ENCODE measurements at regions not wholly inside any gene's neighbourhood (a gene's known extent, or its start where the extent isn't known, plus 50 kb on each side); places are given as distances from the start of the nearest gene placed in this dataset.
"Not testable (repeated sequence)": the region's sequence is repeated elsewhere in the genome, so short reads cannot be mapped to it uniquely, and the experiment has no call there.

DNA sequence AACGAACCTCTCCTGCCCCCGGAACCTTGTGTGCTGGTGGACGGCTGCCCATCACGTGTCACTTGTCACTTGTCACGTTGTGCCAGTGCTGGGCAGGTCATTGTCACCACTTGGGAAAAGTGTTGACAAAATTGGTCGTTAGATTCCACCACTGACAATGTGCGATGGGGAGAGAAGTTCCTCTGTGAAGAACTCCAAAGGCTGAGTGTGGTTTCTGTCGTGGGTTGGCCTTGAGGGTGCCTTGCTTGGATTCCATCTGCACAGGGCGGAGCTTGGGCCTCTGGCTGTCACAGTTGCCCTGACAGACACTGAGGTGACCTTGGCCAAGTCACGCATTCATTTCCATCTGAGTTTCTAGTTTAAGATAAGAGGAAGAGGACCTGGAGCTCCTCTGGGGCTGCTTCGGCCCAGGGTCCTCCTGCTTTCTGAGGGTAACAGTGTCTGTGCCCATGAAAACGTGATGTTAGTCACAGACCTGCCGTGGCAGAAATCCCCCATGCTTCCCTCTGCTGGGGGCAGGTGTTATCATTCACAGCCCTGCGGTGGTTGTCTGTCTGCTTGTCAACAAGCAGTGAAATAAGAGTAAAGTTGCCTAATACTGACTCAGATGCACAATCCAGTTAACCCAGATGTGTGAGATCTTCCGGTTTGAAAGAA is 133.6 kb downstream of the LAT start:
- intact Hi-C loops (cut with micrococcal nuclease); H3K27ac Mint-ChIP-seq; H3K9me3 Mint-ChIP-seq; H3K4me3 Mint-ChIP-seq; CTCF ChIA-PET; H3K27me3 Mint-ChIP-seq (ENCODE audit: low read depth): not testable (repeated sequence)
- peaks cover 42% of the 10 kb centered on the region for H3K4me1 Mint-ChIP-seq (ENCODE audit: low read depth)
- peaks cover 18% of the 10 kb centered on the region for H3K36me3 Mint-ChIP-seq (ENCODE audit: low read depth)
- peak; percentile 44 for DNase-seq

DNA sequence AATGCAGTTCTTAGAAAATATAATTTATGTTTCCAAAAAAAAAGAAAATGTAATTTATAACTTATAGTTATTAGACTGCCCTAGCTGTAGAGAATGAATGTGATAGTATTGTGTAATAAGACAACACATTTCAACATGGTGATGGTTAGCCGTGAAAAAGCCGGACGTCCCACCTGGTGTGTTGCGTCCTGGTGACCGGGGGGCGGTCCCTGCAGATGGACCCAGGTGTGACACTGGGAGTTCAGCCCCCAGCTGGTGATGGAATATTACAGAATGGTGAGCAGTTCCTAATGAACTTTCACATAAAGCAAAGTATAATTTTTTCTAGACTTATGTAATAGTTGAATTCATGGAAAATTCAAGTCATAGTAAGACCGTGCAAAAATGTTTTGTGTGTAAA is 132.8 kb downstream of the LAT start:
- Mint-ChIP-seq H3K4me3 (no peak overlapping the region), H3K36me3 (ENCODE audit: low read depth) (peaks cover 22% of the 10 kb centered on the region), H3K4me1 (ENCODE audit: low read depth) (peaks cover 42% of the 10 kb centered on the region), H3K9me3 (no peaks in the 10 kb centered on the region), H3K27ac (no peak overlapping the region), H3K27me3 (ENCODE audit: low read depth) (no peaks in the 10 kb centered on the region)
- CTCF ChIA-PET = no interaction called here
- intact Hi-C loops (cut with micrococcal nuclease) = no loop called here
- no peak for DNase-seq

DNA sequence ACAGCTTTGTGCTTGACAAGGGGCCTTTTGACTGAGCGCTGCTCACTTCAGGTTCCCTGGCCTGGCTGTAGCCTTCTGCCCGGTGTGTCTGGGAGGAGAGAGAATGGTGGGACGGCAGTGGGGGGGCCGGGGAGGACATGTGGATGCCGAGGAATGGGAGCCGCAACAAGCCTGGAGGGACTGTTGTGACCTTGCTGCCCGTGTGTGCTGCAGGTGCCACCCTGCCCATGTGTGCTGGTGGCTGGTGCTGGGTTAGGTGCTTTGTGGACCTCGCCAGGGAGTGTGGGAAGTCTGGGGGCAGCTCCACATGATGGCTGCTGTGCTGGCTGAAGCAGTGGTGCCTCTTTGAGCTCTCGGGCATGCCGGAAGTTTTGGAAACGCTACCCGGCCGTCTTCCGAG is 132.1 kb downstream of the LAT start:
- Mint-ChIP-seq H3K4me3 (no peak overlapping the region), H3K4me1 (ENCODE audit: low read depth) (peaks cover 42% of the 10 kb centered on the region), H3K27ac (no peak overlapping the region), H3K27me3 (ENCODE audit: low read depth) (no peaks in the 10 kb centered on the region), H3K36me3 (ENCODE audit: low read depth) (peaks cover 22% of the 10 kb centered on the region), H3K9me3 (no peaks in the 10 kb centered on the region)
- intact Hi-C loops (cut with micrococcal nuclease) = no loop called here
- CTCF ChIA-PET = no interaction called here
- DNase-seq = no peak

DNA sequence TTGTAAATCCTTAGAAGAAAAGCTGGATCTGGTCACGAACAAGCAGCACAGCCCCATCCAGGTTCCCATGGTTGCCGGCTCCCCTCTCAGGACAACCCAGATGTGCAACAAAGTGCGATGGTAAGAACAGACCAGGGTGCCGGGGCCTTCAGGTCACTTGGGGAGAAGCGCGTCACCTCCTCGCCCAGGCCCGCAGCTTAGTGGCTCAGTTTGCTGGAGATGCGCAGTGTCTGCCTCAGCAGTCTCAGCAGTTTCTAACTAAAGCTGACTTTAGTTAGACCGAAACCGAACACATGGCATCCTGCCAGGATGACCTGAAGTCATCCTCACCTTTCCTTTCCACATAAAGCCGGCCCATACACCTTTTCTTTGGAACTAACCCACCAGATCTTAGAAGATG is 131.4 kb downstream of the LAT start:
- H3K27me3 Mint-ChIP-seq (ENCODE audit: low read depth); H3K9me3 Mint-ChIP-seq; intact Hi-C loops (cut with micrococcal nuclease); H3K27ac Mint-ChIP-seq; DNase-seq; H3K4me3 Mint-ChIP-seq: not testable (repeated sequence)
- Mint-ChIP-seq H3K36me3 (ENCODE audit: low read depth) (peaks cover 22% of the 10 kb centered on the region), H3K4me1 (ENCODE audit: low read depth) (peaks cover 42% of the 10 kb centered on the region)
- CTCF ChIA-PET = interaction anchor here (0.6 to 0.8 kb wide), 2 partner anchors 88 to 518 kb away, joined by 3 to 4 read pairs; no protein-coding TSS in a partner anchor

DNA sequence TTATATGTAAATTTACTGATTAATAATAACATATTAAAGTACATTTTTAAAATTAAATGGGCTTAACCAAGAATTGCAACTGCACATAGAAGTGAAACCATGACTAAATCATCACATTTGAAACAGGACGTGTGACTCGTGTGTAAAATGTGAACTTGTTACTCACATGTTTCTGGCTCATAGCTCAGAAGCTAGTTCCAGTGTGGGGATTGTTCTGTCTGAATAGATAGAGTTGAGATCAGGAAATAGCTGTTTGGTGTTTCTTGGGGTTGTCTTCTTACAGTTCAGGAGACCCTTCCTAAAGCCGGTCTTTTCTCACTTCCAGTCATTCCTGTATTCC is 130.9 kb downstream of the LAT start:
- intact Hi-C loops (cut with micrococcal nuclease); H3K27me3 Mint-ChIP-seq (ENCODE audit: low read depth); H3K9me3 Mint-ChIP-seq; H3K4me3 Mint-ChIP-seq; H3K27ac Mint-ChIP-seq: not testable (repeated sequence)
- Mint-ChIP-seq H3K36me3 (ENCODE audit: low read depth) (peaks cover 22% of the 10 kb centered on the region), H3K4me1 (ENCODE audit: low read depth) (peaks cover 39% of the 10 kb centered on the region)
- CTCF ChIA-PET = interaction anchor here (0.6 to 0.8 kb wide), 2 partner anchors 87 to 518 kb away, joined by 3 to 4 read pairs; no protein-coding TSS in a partner anchor
- DNase-seq = peak; percentile 37

DNA sequence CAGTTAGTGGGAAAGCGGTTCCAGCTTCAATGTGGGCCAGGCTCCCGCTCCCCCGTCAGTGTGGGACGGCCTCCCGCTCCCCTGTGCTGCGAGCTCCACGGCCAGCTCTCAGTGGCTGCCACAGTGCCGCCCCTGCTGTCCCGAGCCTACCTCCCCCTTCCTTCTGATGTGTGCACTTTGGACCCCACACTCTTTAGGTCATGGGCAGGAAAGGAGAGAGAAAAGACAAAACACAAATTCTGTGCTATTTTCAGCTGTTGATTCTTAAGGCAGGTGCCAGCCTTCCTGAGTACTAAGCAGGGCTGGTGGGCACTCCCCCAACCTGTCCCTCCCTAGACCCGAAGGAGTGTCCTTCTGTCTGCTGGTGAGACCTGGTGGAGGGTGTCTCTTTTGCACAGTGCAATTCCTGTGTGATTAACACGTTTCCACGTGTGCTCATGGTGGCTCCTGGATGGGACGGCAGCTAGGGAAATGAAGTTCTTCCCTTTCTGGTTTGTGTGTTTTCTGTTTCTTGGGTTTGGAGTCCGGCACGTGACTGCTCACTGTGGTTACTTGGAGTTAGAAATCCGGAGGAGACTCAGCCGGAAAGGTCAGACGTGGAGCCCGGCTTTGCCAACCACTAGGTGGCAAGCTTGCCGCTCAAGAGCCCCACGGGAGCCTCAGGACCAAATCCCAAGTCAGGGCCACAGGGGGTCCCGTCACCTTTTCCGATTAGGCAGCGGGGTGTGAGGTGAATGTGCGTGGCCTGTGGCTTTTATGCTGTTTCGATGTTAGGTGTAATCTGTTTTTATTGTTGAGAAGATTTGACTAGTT is 130.3 kb downstream of the LAT start:
- H3K4me3 Mint-ChIP-seq; H3K9me3 Mint-ChIP-seq; H3K27me3 Mint-ChIP-seq (ENCODE audit: low read depth); intact Hi-C loops (cut with micrococcal nuclease): not testable (repeated sequence)
- peaks cover 22% of the 10 kb centered on the region for H3K36me3 Mint-ChIP-seq (ENCODE audit: low read depth)
- H3K27ac Mint-ChIP-seq = peak overlapping the region; percentile 56
- CTCF ChIA-PET = interaction anchor here (0.8 kb wide), 1 partner anchor 87 kb away, joined by 3 read pairs; no protein-coding TSS in a partner anchor
- DNase-seq = peak; percentile 52
- peaks cover 38% of the 10 kb centered on the region for H3K4me1 Mint-ChIP-seq (ENCODE audit: low read depth)

DNA sequence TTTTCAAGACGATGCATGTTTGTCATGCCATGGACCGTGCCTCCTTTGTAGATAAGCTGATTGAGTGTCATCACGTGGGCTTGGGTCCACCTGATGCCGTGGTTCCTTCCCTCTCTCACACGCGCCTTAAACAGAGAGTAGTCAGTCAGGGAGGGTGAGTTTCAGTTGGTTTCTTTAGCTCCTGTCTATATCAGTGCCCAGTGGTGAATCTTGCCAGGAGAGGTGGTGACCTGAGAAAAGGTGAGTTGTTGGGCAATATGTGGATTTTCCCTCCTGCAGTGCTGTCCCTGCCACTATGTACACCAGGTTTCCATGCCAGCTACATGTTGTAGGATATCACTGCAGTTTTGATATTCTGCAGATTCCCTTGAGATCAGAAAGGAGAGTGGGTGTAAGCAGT is 129.7 kb downstream of the LAT start:
- H3K9me3 Mint-ChIP-seq = no peaks in the 10 kb centered on the region
- CTCF ChIA-PET = no interaction called here
- DNase-seq = no peak
- intact Hi-C loops (cut with micrococcal nuclease) = no loop called here
- H3K4me3 Mint-ChIP-seq = no peak overlapping the region
- H3K27ac Mint-ChIP-seq = no peak overlapping the region
- no peaks in the 10 kb centered on the region for H3K27me3 Mint-ChIP-seq (ENCODE audit: low read depth)
- H3K4me1 Mint-ChIP-seq (ENCODE audit: low read depth) = peaks cover 38% of the 10 kb centered on the region
- H3K36me3 Mint-ChIP-seq (ENCODE audit: low read depth) = peaks cover 22% of the 10 kb centered on the region

DNA sequence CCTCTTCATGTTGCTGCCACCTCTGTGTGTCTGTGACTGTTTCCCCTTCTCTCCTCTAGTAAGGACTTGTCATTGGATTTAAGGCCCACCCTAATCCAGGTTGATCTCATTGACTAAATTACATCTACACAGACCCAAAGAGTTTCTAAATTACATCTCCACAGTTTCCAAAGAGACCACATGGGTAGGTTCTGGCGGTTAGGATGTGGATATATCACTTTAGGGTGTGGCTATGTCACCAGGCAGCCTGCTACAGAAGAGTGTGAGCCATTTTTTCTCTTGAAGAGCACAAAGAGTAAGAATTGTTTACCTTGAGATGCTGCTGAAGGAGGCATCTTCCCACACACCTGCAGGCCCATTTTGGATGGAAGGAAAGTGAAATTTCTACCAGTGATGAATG is 128.6 kb downstream of the LAT start:
- Mint-ChIP-seq H3K36me3 (ENCODE audit: low read depth) (peaks cover 21% of the 10 kb centered on the region), H3K4me1 (ENCODE audit: low read depth) (peaks cover 35% of the 10 kb centered on the region)
- H3K4me3 Mint-ChIP-seq; H3K27ac Mint-ChIP-seq; intact Hi-C loops (cut with micrococcal nuclease); CTCF ChIA-PET; DNase-seq; H3K9me3 Mint-ChIP-seq; H3K27me3 Mint-ChIP-seq (ENCODE audit: low read depth): not testable (repeated sequence)

DNA sequence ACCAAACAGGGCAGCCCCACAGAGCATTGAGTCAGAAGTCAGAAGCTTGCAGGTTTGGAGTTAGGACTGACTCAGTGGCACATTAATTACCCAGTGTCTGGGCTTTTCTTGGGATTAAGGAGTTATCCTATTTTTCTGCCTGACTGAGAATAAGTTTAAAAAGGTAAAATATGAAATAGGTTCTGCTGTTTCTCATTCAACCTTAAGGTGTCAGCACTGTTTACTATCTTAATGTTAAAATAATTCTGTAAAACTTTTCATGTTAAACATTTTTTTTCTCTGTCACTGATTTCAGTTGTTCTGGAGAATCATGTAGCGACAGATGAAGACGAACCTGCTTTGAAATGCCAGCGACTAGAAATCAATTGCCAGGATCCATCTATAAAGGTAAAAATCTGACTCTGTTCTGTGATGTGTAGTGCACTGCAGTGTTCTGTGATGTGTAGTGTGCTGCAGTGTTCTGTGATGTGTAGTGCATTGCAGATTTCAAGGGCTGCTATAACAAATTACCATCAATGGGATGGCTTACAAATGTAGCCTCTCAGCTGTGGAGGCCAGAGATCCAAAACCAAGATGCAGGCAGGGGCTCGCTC is 128.0 kb downstream of the LAT start:
- DNase-seq = no peak
- Mint-ChIP-seq H3K9me3 (no peaks in the 10 kb centered on the region), H3K27ac (no peak overlapping the region), H3K4me3 (no peak overlapping the region), H3K36me3 (ENCODE audit: low read depth) (peaks cover 20% of the 10 kb centered on the region), H3K4me1 (ENCODE audit: low read depth) (peaks cover 30% of the 10 kb centered on the region), H3K27me3 (ENCODE audit: low read depth) (no peaks in the 10 kb centered on the region)
- intact Hi-C loops (cut with micrococcal nuclease) = no loop called here
- CTCF ChIA-PET = no interaction called here

DNA sequence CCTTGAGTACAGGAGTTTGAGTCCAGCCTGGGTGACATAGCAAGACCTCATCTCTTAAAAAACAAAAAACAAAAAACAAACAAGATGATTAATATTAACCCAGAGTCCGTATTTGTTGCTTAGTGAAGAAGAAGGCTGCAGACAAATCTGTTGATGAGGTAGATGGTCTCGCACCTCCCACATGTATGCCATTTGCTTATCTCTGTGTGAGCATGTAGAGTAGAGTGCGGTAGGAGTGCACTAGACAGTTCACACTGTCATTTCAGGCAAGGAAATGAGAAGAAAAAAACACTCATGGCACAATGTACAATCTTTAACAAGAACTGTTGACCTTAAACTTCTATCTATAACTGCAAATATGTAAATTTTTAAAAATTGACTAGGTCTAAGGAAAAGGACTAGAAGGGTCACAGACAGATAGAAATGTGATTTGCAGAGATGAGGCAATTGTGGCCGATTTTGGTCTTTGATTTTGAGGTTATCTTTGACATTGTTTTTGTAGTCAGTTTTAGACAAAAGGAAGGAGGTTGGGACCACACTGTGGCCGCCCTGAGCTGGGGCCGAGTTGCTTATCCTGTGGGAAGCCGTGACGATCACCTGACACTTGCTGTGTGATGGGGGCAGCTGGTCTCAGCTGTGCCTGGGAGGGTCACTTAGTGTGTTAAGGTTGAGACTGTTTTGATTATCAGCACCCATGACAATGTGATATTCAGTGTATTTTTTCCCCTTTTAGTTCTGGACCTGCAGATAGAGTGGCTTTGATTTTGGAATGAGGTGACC is 127.2 kb downstream of the LAT start:
- H3K27me3 Mint-ChIP-seq (ENCODE audit: low read depth); DNase-seq; intact Hi-C loops (cut with micrococcal nuclease); H3K4me3 Mint-ChIP-seq; H3K27ac Mint-ChIP-seq; CTCF ChIA-PET; H3K9me3 Mint-ChIP-seq: not testable (repeated sequence)
- Mint-ChIP-seq H3K36me3 (ENCODE audit: low read depth) (peaks cover 20% of the 10 kb centered on the region), H3K4me1 (ENCODE audit: low read depth) (peaks cover 26% of the 10 kb centered on the region)

DNA sequence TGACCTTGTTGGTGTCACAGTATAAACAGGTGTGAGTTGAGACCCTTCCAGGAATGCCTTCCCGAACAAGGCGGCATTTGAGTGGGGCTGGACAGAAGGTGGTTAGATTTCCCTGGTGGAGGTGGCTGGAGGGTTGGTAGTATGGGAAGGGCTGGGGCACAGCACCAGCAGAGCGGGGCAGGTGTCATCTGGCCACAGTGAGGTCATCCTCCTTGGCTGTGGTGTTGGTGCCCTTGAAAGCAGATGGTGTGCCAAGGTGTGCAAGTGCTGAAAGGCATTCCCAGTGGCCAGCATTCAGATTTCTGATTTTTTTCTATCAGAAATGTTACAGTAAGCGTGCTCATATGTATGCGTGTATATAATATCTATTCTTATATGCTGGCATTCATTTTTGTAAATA is 126.6 kb downstream of the LAT start:
- no peaks in the 10 kb centered on the region for H3K9me3 Mint-ChIP-seq
- intact Hi-C loops (cut with micrococcal nuclease) = no loop called here
- DNase-seq = no peak
- peaks cover 15% of the 10 kb centered on the region for H3K36me3 Mint-ChIP-seq (ENCODE audit: low read depth)
- H3K4me3 Mint-ChIP-seq = no peak overlapping the region
- CTCF ChIA-PET = no interaction called here
- H3K27ac Mint-ChIP-seq = no peak overlapping the region
- H3K4me1 Mint-ChIP-seq (ENCODE audit: low read depth) = peaks cover 21% of the 10 kb centered on the region
- no peaks in the 10 kb centered on the region for H3K27me3 Mint-ChIP-seq (ENCODE audit: low read depth)

DNA sequence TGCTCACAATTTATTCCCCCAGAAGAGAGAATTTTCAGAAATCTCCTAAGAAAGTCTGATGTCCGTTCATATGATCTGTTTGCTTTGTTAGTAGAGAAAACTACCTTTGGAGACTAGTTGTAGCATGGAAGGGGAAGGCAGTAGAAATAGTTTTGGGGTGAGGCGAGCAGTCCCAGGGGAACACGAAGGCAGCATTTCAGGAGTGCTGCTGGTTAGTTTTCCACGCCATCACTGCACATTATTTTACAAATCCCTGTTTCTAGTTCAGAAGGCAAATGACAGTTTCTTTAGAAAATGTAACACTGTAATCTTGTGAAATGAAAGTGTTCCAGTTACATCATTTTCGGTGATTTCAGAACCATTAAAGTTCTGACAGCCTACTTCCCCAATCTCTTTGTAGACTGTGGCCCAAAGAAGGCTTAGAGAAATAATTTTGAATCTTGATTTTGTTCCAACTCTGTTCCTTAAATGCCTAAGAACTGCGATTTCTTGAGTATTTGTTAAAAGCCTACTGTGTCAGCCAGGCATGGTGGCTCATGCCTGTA is 123.8 kb downstream of the LAT start:
- H3K27ac Mint-ChIP-seq; DNase-seq; intact Hi-C loops (cut with micrococcal nuclease); H3K27me3 Mint-ChIP-seq (ENCODE audit: low read depth); H3K4me3 Mint-ChIP-seq; CTCF ChIA-PET; H3K4me1 Mint-ChIP-seq (ENCODE audit: low read depth); H3K9me3 Mint-ChIP-seq: not testable (repeated sequence)
- H3K36me3 Mint-ChIP-seq (ENCODE audit: low read depth) = peaks cover 14% of the 10 kb centered on the region
